ENCODE measurements at regions not wholly inside any gene's neighbourhood (a gene's known extent, or its start where the extent isn't known, plus 50 kb on each side); places are given as distances from the start of the nearest gene placed in this dataset.

GRCh38 chr15:101556273-101556672 is 66.8 kb upstream of the PCSK6 start:
- no peak for TF ChIP-seq CTCF (IDR thresholded peaks at IDR 0.05)
- no peak for TF ChIP-seq POLR2A (IDR thresholded peaks at IDR 0.05)
- TF ChIP-seq POLR2AphosphoS5 (IDR thresholded peaks at IDR 0.05) = no peak
- TF ChIP-seq EP300 (IDR thresholded peaks at IDR 0.05) = no peak
